RCC 7860 (cell line): ENCODE measurements at regions not wholly inside any gene's neighbourhood (a gene's known extent, or its start where the extent isn't known, plus 50 kb on each side); places are given as distances from the start of the nearest gene placed in this dataset.
"Not testable (repeated sequence)": the region's sequence is repeated elsewhere in the genome, so short reads cannot be mapped to it uniquely, and the experiment has no call there.

Experiments
- DNase-seq: peaks from one replicate; pipeline ENCODE4 v3.0.0-alpha.2; 2015; ENCODE audit warnings: low spot score
- FAIRE-seq: peaks from 2 replicates; lab custom pipeline; 2012; peaks lifted over from hg19 to GRCh38; lab: Jason Lieb, UNC

DNA sequence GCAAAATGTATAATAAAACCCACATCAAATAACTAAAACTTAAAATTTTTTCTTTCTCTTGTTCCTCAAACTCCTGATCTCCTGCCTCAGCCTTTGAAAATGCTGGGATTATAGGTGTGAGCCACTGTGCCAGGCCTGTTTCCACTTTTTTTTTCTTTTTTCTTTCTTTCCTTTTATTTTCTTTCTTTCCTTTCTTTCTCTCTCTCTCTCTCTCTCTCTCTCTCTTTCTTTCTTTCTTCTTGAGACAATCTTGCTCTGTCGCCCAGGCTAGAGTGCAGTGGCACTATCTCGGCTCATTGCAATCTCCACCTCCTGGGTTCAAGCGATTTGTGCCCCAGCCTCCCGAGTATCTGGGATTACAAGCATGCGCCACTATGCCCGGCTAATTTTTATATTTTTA, 164.6 kb downstream of the OR2B2 start:
- FAIRE-seq = no peak
- DNase-seq = no peak

DNA sequence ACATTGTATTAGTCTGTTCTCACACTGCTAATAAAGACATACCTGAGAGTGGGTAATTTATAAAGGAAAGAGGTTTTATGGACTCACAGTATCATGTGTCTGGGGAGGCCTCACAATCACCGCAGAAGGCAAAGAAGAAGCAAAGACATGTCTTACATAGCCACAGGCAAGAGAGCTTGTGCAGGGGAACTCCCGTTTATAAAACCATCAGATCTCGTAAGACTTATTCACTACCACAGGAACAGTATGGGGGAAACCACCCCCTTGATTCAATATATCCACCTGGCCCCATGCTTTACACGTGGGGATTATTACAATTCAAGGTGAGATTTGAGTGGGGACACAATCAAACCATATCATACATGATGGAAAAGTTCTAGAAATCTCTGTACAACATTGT, 165.3 kb downstream of the OR2B2 start:
- not testable (repeated sequence) for FAIRE-seq, DNase-seq

DNA sequence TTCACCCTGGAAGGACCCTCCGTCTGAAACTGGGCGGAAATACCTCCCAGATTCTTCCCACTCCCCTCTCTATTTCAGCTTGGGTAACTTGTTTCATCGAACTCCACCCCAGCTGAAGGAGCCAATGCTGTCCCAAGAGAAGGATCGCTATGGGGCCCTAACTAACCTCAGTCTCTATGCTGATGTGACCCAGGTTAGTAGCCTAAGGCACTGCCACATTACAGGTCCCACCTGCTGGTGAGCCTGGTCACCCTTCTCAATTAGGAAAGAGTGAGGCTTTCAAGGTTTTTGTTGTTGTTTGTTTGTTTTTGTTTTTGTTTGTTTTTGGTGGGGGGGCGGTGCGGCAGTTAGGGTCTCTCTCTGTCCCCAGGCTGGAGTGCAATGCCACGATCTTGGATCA, 168.4 kb downstream of the OR2B2 start:
- FAIRE-seq (no peak), DNase-seq (no peak)

DNA sequence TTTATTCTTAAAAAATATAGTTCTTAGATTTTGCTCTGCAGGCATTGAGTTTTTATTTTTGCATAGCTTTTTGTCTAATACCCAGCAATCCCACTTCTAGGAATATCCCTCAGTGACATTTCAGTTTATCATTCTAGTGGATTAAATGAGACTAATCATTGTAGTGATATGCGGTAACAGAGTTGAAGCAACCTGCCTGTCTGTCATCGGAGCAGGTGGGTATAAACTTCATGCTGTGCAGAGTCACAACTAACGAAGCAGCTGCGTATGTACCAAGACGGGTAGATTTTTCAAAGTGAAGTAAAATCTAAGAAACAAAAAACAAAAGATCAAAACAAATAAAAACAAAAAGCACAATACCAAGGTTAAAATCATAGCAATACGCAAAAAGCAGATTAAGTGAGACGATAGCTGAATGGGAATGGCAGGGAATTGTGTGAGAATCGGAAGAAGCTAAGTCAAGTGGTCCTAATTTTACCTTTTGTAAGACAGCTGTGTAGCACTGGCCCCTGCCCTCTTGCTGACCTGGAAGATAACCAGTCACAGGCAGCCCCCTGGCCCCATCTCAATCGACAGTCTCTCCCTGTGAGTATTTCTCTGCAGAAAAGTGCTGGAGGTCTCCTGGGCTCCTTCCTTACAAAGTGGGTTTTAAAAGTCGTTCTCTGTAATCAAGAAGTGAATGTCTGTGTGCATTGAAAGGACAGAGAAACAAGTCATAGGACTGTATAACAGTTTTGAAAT, 169.2 kb downstream of the OR2B2 start:
- FAIRE-seq = no peak
- DNase-seq = no peak

DNA sequence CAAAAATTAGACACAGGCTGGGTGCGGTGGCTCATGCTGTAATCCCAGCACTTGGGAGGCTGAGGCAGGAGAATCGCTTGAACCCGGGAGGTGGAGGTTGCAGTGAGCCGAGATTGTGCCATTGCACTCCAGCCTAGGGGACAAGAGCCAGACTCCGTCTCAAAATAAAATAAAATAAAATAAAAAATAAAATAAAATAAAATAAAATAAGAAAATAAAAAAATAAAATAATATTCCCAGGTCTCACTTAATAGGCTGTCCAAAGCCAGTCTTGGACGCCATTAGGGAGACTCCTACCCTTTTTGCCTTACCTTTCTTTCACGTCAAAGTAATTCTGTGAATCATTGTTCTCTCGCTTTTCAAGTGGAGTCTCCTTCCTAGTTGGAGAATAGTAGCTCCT, 172.3 kb downstream of the OR2B2 start:
- not testable (repeated sequence) for DNase-seq, FAIRE-seq

DNA sequence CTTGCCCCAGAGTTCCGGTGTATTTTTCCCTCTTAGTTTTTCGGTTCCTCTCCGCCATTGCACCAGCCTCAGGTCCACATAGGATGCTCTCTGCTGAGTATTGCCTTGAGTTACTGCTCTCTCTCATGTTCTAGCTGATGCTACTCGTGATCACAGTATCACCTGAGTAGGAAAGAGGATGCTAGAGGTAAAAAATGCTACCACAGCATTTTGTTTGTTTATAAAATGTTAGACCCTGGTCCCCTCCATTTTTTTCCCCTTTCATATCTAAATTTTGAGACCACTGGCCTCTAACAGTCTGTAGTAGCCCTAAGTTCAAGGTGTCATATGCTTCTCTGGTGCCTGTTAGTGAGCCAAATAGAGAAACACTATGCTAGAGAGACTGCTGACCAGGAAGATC, 175.5 kb downstream of the OR2B2 start:
- FAIRE-seq (no peak), DNase-seq (no peak)

DNA sequence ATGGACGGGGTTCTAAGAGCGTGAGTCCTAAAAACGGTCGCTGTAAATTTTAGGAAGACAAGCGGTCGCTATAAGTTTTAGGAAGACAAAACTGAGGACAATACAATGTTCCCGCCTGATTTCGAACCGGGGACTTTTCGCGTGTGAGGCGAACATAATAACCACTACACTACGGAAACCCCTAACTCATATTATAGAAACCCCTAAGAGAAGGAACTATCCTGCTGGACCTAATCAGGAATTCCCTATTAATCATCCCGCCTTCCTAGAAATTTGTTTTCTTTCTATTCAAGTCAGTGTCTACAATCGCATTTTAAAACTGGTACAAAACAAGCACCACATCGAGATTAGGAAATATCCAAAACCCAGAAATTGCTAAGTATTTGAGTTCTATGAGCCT, 183.8 kb downstream of the OR2B2 start:
- no peak for FAIRE-seq
- DNase-seq = no peak

DNA sequence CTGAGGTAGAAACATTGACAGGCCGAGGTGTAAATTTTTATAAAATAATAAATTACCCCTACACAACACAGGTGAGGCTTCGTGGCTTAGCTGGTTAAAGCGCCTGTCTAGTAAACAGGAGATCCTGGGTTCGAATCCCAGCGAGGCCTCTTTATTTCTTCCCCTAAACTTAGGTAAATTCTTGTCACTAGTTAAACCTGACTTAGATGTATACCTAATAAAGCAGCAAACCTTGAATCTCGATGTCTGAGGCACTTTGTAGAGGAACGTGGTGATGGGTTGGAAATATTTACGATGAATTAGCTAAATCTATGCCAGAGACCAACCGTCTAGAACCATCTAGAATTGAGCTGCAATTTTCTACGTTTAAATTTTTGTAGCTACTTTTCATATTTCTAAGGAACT, 185.6 kb downstream of the OR2B2 start:
- no peak for FAIRE-seq
- DNase-seq = peak; percentile 69

DNA sequence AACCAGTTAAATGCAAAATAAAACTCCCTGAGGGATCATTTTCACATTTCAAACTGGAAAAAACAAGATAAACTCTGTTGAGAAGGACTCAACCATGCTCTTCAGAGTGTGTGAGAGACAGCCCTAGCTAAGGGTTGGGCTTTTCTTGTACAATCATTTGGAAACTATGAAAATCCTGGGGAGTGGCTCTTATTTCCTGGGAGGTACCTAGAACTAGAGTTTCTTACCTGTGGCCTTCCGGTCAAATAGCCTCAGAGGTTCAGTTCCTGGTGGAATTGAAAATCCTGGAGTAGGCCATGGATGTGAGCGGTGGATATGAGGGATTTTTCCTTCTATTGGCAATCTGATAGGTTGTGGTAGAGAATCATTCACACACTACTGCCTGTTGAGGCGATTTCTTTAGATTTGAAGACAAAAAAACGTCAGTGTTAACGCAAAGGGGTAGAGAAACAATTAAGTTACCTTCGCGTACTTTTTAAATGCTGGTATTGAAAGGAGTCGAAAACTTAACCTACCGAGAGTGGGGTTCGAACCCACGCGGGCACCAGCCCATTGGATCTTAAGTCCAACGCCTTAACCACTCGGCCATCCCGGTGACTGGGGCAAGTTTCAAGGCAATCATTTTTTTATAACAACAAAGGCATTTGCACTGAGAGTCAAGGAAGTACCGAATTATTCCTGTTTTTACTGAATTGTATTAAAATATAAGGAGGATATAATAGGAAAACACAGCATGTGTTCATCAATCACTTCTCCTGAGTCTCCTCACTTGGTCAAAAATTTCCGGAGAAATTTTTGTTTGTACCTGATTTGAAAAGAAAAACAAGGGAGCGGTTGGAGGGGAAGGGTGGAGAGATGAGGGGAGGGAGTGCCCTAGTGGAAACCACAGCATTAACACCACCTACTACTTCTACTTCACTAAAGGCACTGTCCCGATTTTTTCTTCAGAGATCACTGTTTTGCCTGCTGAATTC, 191.3 kb downstream of the OR2B2 start:
- no peak for FAIRE-seq
- peak; percentile 35 for DNase-seq

DNA sequence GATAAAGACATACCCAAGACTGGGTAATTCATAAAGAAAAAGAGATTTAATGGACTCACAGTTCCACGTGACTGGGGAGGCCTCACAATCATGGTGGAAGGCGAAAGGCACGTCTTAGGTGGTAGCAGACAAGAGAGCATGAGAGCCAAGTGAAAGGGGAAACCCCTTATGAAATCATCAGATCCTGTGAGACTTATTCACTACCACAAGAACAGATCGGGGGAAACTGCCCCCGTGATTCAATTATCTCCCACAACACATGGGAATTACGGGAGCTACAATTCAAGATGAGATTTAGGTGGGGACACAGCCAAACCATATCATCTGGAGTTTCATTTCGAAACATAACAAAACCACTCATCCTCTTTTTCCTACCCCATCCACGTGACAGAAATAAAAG, 193.2 kb downstream of the OR2B2 start:
- peak; percentile 30 for DNase-seq
- FAIRE-seq = peak; percentile 23

DNA sequence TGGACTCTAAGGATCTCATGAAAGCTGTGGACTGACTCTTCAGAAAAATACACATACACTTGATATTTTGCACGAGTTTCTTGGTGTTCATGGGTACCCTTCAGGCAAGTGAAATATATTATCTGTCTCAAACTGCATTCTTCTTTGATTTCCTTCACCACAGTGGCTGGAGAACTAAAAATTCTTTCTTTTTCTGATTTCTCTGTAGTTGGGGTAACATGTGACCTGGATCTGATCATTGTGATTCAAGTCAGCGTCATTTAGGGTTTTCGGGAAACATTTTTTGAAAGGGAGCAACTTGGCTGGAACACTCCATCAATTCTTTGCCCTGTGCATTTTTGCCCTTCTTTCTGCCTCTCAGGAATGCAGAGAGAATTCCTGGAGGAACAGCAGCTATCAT, 205.8 kb downstream of the OR2B2 start:
- no peak for FAIRE-seq

DNA sequence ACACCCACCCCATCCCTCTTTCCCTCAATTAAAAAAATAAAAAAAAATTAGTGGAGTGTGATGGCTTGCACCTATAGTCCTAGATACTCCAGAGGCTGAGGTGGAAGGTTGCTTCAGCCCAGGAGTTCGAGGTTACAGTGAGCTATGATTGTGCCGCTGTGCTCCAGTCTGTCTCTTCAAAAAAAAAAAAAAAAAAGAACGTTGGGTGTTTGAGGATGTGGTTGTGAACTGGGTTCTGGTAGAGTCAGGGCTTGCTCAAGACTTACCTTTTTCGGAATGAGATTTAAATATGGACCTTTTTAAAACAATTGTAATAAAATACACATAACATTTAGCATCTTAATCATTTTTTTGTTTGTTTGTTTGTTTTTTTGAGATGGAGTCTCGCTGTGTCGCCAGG, 211.9 kb downstream of the OR2B2 start:
- FAIRE-seq (no peak), DNase-seq (no peak)

More for the DNA sequence above, 205.8 kb downstream of the OR2B2 start:
- DNase-seq = no peak

DNA sequence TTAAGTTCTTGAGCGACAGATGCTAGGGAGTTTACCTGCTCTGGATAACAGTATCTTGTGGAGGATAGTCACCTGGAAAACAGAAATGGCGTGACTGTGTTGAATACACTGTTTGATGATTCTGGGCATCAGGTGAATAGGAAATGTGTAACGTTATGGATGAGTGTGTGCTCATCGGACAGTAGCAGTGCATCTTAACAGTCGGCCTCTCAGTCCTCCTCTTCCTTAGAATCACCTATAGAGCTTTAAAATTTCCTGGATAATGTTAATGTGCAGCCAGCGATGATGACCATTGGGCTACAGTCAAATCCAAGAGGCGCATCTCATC, 217.7 kb downstream of the OR2B2 start:
- FAIRE-seq = no peak

DNA sequence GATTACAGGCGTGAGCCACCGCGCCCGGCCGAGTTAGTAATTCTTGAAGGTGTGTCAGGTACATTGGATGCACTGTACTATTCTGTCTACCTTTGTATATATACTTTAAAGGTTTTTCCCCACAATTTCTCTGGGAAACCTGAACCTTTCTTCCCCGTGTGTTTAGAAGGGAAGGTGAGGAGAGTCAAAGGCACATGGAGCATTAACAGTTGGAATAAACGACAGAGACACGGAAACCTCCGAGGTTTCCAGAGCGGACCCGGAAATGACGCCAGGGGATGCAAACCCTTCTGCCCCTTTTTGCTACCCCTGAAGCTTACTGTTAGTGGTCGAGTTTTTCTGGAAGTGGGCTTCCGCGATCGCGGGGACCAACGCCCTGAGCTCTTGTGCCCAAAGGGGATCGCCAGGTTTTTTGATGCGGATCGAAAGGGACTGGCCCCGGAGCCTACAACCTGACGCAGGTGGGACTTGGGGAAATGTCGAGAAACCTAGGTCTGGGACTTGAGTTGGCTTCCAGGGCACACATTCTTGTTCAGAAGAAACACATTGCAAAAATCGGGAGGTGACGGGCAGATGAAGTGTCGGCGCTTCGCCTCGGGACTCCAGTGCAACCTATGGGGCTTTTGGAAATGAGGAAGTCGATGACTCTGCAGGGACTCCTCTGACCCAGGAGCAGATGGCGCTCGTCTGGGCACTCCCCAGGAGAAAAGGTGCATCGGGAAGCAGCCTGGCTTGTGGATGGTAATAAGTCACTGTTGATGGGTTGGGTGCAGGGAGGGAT, 218.2 kb downstream of the OR2B2 start:
- FAIRE-seq = no peak
- DNase-seq = no peak

More for the DNA sequence above, 217.7 kb downstream of the OR2B2 start:
- DNase-seq = no peak

DNA sequence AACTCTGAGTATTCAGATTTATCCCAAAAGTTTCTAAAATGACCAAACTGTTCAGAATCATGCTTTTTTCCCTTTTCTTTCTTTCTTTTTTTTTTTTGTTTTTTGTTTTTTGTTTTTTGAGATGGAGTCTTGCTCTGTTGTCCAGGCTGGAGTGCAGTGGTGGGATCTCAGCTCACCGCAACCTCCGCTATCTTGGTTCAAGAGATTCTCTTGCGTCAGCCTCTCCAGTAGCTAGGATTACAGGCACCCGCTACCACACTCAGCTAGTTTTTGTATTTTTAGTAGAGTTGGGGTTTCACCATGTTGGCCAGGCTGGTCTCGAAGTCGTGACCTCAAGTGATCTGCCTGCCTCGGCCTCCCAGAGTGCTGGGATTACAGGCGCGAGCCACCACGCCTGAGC, 219.2 kb upstream of the ZNF184 start:
- not testable (repeated sequence) for DNase-seq, FAIRE-seq

DNA sequence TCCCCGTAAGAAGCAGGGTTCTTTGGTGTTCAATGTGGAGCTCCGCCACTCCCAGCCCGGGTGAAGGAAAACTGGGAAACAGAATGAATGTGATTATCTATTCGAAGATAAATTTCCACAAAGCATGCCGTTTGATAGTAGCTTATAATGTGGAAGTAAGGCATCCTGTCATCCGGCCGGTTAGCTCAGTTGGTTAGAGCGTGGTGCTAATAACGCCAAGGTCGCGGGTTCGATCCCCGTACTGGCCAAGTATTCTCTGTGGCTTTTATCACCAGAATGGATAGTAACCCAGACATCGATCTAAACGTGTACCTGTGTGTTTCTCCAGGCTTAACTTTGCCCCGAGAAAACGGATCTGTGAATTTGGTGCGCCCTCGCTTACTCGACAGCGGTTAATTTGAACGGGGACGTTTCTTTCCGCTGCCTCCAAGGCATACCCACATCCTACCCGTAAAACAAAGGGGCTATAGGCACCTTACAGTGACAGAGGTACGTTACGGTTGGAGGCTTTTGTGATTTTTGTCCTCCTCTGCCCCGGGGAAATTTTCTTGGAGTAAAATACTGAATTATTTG, 215.2 kb upstream of the ZNF184 start:
- peak; percentile 52 for FAIRE-seq
- peak; percentile 94 for DNase-seq

DNA sequence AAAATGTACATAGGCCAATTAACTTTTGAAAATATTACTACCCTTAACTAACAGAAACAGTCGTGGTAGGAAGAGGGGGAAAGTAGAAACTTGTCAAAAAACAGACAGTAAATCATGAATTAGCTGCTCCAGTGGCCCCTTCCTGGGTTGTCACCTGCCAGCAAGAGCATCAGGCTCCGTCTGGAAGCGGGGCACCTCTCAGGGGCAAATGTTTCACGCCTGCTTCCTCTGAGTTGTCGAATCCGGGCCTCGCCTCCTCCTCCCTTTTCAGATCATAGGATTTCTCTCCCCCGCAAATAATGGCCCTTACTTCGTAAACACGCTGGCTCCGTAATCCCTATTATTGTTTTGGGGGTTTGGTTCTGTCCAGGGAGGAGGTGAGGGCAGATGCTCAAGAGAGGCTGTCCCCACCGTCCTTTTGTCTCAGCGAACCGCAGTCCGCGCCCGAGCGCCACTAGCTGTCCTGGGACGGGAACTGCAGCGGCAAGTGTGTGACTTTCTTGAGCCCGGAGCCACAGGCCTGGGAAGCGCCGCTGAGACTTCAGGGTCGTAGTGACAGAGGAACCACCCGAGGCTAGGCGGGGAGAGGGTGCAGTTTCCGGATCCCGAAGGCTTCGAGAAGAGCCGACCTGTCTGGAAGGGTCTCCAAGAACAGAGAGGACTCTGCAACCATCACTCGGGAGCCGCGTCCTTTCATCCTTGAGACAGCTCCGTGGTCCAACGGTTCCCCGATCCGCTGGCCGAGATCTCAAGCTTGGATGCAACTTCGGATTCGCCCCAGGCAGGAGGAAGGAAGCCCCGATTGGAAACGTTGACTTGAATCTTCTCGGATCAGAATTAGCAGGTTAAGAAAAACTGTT, 214.5 kb upstream of the ZNF184 start:
- FAIRE-seq (no peak), DNase-seq (peak; percentile 75)

DNA sequence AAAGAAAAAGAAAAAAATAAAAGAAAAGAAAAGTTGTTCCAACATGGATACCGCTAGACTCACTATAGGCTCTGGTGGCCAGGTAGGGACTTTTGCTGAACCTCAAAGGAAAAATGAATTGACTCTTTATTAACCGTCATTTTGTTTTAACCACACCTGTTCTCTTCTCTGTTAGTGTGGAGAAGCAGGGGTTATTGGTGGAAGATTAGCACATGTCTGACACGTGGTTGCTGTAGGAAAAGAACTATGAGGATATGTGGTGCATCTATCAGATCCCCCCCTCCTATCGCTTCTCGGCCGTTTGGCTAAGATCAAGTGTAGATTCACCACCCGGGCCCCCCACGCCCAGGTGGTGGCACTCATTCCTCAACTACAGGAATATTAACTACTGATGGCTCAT, 212.4 kb upstream of the ZNF184 start:
- DNase-seq (no peak), FAIRE-seq (no peak)

DNA sequence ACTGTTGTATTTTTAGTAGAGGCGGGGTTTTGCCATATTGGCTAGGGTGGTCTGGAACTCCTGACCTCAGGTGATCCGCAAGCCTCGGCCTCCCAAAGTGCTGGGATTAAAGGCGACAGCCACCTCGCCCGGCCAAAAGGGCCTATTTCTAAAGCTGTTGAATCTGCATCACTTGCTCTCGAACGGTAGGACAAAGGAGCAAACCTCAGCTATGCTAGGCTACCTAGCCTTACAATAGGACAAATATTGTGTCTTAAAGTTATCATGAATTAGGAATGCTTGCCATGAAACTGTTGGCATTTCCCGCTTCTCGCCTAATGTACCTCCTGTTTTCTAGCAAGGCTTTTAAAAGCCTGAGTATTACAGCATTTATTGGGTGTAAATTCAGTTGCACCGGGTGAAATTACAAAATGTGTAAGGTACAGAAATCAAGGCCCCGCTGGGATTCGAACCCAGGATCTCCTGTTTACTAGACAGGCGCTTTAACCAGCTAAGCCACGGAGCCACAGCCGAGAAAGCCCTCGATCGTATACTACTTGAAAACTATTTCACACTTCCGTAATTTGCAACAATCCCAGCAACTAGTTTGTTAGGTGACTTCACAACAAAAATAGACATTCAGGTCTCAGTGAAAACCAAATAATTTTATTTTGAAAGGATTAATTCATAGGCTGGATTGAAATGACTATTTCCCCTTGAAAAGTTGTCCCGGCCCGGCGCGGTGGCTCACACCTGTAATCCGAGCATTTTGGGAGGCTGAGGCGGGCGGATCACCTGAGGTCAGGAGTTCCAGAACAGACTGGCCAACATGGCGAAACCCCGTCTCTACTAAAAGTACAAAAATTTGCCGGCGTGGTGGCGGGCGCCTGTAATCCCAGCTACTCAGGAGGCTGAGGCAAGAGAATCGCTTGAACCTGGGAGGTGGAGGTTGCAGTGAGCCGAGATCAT, 211.6 kb upstream of the ZNF184 start:
- FAIRE-seq = peak; percentile 77

More for the DNA sequence above, 211.6 kb upstream of the ZNF184 start:
- DNase-seq = peak; percentile 94
